A673 (cell line): ENCODE measurements at regions not wholly inside any gene's neighbourhood (a gene's known extent, or its start where the extent isn't known, plus 50 kb on each side); places are given as distances from the start of the nearest gene placed in this dataset.
A peak's percentile ranks its signal among the peaks of the same experiment; 100 is the strongest.

Experiments
- BruUV-seq: library from RNA; stranded (reverse); fragments of 400-500 nt; replicated peaks from 2 replicates; lab custom pipeline; 2021; lab: Mats Ljungman, UMichigan
- CTCF ChIA-PET: fragments of 300-600 bp; sonication (Branson Sonifier 250); formaldehyde crosslinking; loops from one replicate; lab custom pipeline; 2022; ENCODE audit warnings: antibody characterized with exemption; lab: Charles Lee
- POLR2A ChIA-PET: fragments of 300-600 bp; sonication (Branson Sonifier 250); formaldehyde crosslinking; loops from one replicate; lab custom pipeline; 2022; ENCODE audit warnings: antibody characterized with exemption; ENCODE audit not compliant: low non-redundant PET; lab: Charles Lee
- DNase-seq: peaks from one replicate; pipeline ENCODE4 v3.0.0-alpha.2; 2015; ENCODE audit warnings: low spot score
- H3K27ac ChIP-seq: fragments of 200-600 bp; sonication (generic); 2 replicates; pipeline ENCODE4 v1.5.1; 2016; ENCODE audit warnings: mixed run types, low read depth, mild to moderate bottlenecking, mixed read lengths, antibody characterized with exemption, low read length; ENCODE audit not compliant: poor library complexity, severe bottlenecking
- H3K27me3 ChIP-seq: fragments of 200-600 bp; sonication (generic); replicated peaks from 2 replicates; pipeline ENCODE4 v1.6.1; 2017; ENCODE audit warnings: mixed run types, low read depth, mild to moderate bottlenecking, mixed read lengths, antibody characterized with exemption, low read length; ENCODE audit not compliant: insufficient read depth, poor library complexity
- H3K36me3 ChIP-seq: fragments of 200-600 bp; sonication (generic); 2 replicates; pipeline ENCODE4 v1.6.1; 2016; ENCODE audit warnings: mixed run types, mild to moderate bottlenecking, mixed read lengths, antibody characterized with exemption, low read length; ENCODE audit not compliant: insufficient read depth, poor library complexity, severe bottlenecking
- H3K4me1 ChIP-seq: fragments of 200-600 bp; sonication (generic); 2 replicates; pipeline ENCODE4 v1.6.1; 2017; ENCODE audit warnings: mixed run types, mild to moderate bottlenecking, mixed read lengths, antibody characterized with exemption, low read length; ENCODE audit not compliant: insufficient read depth, poor library complexity, severe bottlenecking
- H3K4me3 ChIP-seq: fragments of 200-600 bp; sonication (generic); 2 replicates; pipeline ENCODE4 v1.5.1; 2016; ENCODE audit warnings: low read depth, mixed run types, mild to moderate bottlenecking, mixed read lengths, low read length; ENCODE audit not compliant: poor library complexity, severe bottlenecking
- H3K9me3 ChIP-seq: fragments of 200-600 bp; sonication (generic); 2 replicates; pipeline ENCODE4 v1.6.1; 2016; ENCODE audit warnings: mixed run types, low read depth, mild to moderate bottlenecking, mixed read lengths, antibody characterized with exemption, low read length; ENCODE audit not compliant: poor library complexity, severe bottlenecking
- CTCF ChIP-seq: fragments of 300-800, 200-600 bp; sonication (generic); conservative IDR thresholded peaks from 2 replicates; pipeline ENCODE4 v1.5.1; 2017; ENCODE audit warnings: low read depth, mild to moderate bottlenecking, antibody characterized with exemption, low read length, moderate library complexity, mixed read lengths
- EZH2 ChIP-seq: fragments of 200-600 bp; sonication (generic); IDR thresholded peaks from 2 replicates; pipeline ENCODE4 v1.6.1; 2017; ENCODE audit warnings: borderline replicate concordance, low read depth, mild to moderate bottlenecking, mixed read lengths, antibody characterized with exemption, low read length; ENCODE audit not compliant: poor library complexity, severe bottlenecking
- intact Hi-C: fragments of 100-400 bp; cut with micrococcal nuclease; formaldehyde crosslinking; loops from one replicate; pipeline ENCODE4 v1.10.0; 2022; ENCODE audit not compliant: unreplicated experiment

- TF ChIP-seq EZH2 (no peak), CTCF (no peak)
- Histone ChIP-seq H3K27me3 (no peaks in the 10 kb centered on the region), H3K9me3 (peaks cover 2% of the 10 kb centered on the region), H3K27ac (peak overlapping the region; percentile 53), H3K4me1 (peaks cover 32% of the 10 kb centered on the region), H3K4me3 (peak overlapping the region; percentile 5), H3K36me3 (no peaks in the 10 kb centered on the region)
- intact Hi-C loops: no loop called here
- peak; percentile 82 for DNase-seq
- ChIA-PET CTCF (interaction anchor here (0.7 kb wide), 1 partner anchor 160 kb away, joined by 15 read pairs; no protein-coding TSS in a partner anchor), POLR2A (interaction anchor here (0.6 kb wide), 1 partner anchor 88 kb away, joined by 4 read pairs; no protein-coding TSS in a partner anchor)
- TSS peak; percentile 88 for BruUV-seq
These were observed 64.2 kb upstream of the BLID start for GRCh38 chr11:122179961-122180834.

GRCh38 chr11:122178795-122179194 lies 62.8 kb upstream of the BLID start:
- BruUV-seq: no TSS peak
- intact Hi-C loops: no loop called here
- H3K27me3 ChIP-seq: no peaks in the 10 kb centered on the region
- peak overlapping the region; percentile 53 for H3K27ac ChIP-seq
- no peak overlapping the region for H3K4me3 ChIP-seq
- H3K4me1 ChIP-seq: peaks cover 32% of the 10 kb centered on the region
- ChIA-PET POLR2A (no interaction called here), CTCF (no interaction called here)
- TF ChIP-seq EZH2 (no peak), CTCF (no peak)
- DNase-seq: no peak
- H3K36me3 ChIP-seq: no peaks in the 10 kb centered on the region
- no peaks in the 10 kb centered on the region for H3K9me3 ChIP-seq

- DNase-seq: no peak
- CTCF ChIA-PET: no interaction called here
- no peaks in the 10 kb centered on the region for H3K36me3 ChIP-seq
- BruUV-seq: no TSS peak
- no peak overlapping the region for H3K4me3 ChIP-seq
- no peak overlapping the region for H3K27ac ChIP-seq
- POLR2A ChIA-PET: no interaction called here
- TF ChIP-seq CTCF (no peak), EZH2 (no peak)
- no peaks in the 10 kb centered on the region for H3K27me3 ChIP-seq
- peaks cover 32% of the 10 kb centered on the region for H3K4me1 ChIP-seq
- intact Hi-C loops: no loop called here
- no peaks in the 10 kb centered on the region for H3K9me3 ChIP-seq
These were observed 61.2 kb upstream of the BLID start for GRCh38 chr11:122177238-122177637.
